Skin epidermis (tissue), 12 donors: ENCODE measurements at regions not wholly inside any gene's neighbourhood (a gene's known extent, or its start where the extent isn't known, plus 50 kb on each side); places are given as distances from the start of the nearest gene placed in this dataset.
"Not testable (repeated sequence)": the region's sequence is repeated elsewhere in the genome, so short reads cannot be mapped to it uniquely, and the experiment has no call there.

Experiments
- H3K27ac ChIP-seq, 21 experiments: fragments of 200-600 bp; sonication (generic) in 11 of 21; one replicate each; pipeline ENCODE4 v1.5.0; 2020; ENCODE audit warnings: mild to moderate bottlenecking in 3 of 21, inconsistent platforms in 2 of 21, moderate library complexity in 2 of 21
- H3K4me3 ChIP-seq, 7 experiments: fragments of 200-600 bp; sonication (generic) in 2 of 7; one replicate each; pipeline ENCODE4 v1.5.0; 2020; ENCODE audit warnings: inconsistent platforms in 2 of 7, mild to moderate bottlenecking in 2 of 7, moderate library complexity in 1 of 7

DNA sequence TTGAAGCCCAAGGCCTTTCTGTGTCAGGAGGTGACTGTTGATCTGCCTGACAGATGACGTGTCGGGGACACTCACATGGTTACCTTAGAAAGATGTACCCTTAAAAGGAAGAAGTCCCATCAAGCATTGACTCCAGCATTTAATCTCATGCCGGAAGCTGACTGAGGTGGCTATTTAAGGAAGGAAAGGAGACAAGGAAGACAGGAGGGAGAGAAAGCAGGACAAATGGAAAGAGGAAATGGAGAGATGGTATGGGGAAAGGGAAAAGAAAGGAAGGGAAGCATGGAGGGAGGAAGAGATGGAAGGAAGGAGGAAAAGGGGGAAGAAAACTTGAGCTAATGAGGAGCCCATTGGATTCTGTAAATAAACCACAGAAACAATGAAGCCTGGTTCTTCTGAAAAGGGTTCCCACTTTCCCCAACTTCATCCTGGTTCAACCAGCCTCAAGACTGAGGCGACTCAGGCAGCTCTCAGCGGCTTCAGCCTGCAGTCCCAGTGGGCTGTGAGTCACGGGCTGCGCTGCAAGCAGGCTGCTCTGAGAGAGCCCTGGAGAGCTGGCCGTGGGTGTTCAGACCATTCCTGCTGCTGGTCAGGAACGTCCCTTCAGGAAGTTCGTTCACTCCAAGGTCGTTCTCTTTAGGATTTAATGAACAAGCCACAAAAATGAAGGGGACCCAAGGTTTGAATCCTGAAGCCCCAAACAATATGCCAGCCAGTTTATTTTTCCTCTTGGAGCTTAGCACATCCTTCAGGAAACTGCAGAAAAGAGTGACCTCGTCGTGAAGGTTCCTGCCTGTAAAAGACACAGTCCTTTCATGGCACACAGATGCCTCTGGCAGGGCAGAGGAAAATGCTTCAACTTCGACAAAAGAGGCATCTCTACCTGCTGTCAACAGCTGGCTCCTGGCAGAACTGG lies 69.6 kb upstream of the THBS1 start:
- Histone ChIP-seq H3K27ac (peak overlapping the region in 2 of 21 experiments; percentile 0 to 15), H3K4me3 (no peak overlapping the region)

DNA sequence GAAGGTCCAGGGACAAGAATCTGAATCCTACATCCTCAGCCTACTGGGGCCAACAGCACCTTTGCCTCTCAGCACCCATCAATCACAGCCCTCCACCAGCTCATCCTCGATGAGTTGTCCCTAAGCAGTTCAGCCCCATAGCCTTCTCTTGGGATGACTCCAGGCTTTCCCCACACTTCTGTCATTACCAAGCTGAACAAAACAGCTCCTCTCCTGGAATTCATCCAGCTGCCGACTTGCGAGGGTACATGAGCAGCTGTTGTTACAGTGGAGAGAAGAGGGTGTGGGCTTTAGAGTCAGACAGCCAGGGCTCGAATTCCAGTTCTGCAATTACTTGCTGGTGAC lies 69.0 kb upstream of the THBS1 start:
- Histone ChIP-seq H3K4me3 (no peak overlapping the region), H3K27ac (peak overlapping the region in 2 of 21 experiments; percentile 0 to 15)

- H3K27ac ChIP-seq, result no peak overlapping the region
Measured at GRCh38 chr15:39512643-39513042, 68.2 kb upstream of the THBS1 start.

DNA sequence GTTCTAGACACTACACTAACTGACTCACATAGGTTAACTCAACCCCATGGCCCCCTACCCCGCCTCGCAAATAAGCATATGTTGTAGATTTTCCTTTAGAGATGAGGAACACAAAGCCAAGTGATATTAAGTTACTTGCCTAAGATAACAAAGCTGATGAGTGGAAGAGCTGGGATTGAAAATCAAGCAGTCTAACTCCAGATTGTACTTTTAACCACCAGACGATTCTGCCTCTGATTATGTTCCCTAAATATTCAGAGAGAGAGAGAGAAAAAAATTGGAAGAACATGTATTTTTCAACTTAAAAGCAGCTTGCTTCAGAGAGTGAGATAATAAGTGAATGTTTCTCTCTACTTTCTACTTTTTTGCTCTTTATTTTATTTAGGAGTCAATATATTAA lies 66.9 kb upstream of the THBS1 start:
- Histone ChIP-seq H3K27ac (no peak overlapping the region), H3K4me3 (no peak overlapping the region)

More at GRCh38 chr15:39512643-39513042, 68.2 kb upstream of the THBS1 start:
- H3K4me3 ChIP-seq, result no peak overlapping the region

GRCh38 chr15:39514933-39515332 lies 65.9 kb upstream of the THBS1 start:
- Histone ChIP-seq H3K4me3 (no peak overlapping the region), H3K27ac (no peak overlapping the region)

DNA sequence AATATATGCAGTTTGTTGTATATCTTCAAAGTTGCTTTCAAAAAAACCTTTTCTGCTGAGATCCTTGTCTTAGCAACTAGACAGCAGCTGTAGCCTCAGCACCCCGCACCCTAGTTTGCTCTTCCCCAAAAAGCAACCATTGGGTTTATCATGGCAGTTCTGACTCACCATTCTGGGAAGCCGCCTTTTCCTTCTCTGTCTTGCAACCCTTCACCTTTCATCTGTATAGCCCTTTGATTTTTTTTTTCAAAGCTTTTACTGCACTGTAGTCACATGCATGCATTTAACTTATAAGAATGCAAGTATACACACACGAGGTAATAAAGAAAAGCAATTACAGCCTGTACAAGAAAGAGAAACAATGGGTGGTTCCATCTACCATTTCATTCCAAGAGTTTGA lies 65.1 kb upstream of the THBS1 start:
- Histone ChIP-seq H3K27ac (no peak overlapping the region), H3K4me3 (no peak overlapping the region)

DNA sequence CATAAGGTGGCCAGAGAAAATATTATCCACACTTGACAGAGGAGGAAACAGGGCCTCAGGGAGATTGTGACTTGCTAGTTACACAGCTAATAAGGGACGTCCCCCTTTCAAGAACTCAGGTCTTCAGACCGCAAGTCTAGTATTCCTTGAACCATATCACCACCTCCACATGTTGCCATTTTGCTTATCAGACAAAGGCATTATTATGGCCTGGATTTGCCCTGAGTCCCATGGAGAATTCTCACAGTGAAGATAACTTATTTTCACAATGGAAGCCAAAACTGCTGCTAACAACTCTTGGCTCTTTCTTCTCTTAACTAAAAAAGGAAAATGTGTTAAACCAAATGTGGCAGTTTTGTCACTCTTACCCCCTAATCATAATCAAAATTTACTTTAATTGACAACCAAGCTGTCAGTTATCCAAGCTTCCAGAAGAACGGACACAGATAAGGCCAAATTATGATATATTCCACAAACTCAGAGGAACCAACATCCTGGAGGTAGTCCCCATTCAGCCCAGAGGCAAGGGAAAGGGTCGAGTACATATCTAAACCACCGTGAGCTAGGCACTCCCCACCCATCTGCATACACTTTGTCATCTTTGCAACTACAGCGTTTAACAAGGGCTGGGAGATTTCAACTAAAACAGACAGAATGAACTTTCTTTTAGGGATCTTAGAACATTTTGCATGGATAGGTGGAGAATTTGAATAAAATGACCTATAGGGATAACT lies 63.6 kb upstream of the THBS1 start:
- Histone ChIP-seq H3K4me3 (no peak overlapping the region), H3K27ac (no peak overlapping the region)

DNA sequence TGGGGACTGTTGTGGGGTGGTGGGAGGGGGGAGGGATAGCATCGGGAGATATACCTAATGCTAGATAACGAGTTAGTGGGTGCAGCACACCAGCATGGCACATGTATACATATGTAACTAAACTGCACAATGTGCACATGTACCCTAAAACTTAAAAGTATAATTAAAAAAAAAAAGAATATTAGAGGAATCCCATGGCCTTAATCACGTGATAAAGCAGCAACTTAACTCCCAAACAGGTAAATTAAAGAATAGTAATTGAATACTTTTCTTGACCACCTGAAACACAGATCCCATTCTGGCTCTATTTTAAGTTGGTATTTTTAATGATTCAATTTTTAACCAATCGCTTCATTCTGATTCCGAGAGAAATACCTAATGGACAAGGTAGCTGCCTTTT lies 56.9 kb upstream of the THBS1 start:
- not testable (repeated sequence) for H3K27ac ChIP-seq, H3K4me3 ChIP-seq

DNA sequence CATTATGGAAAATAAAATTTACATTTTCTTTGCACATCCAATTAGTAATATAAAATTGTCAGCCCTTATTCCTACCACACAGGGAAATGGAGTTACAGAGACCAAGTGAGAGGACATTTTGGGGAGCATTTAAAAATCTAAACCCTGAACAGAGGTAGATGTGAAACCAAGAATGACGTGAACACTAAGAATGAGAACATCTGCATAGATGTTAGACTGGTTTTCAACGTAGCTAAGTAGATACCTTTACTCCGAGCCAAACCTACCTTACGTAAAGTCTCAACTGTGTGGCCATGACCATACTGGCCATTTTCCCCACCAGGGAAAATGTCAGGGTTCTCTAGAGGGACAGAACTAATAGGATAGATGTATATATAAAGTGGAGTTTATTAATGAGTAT lies 51.4 kb upstream of the THBS1 start:
- H3K4me3 ChIP-seq, result no peak overlapping the region
- H3K27ac ChIP-seq, result no peak overlapping the region

GRCh38 chr15:39530480-39531342 lies 50.2 kb upstream of the THBS1 start:
- H3K4me3 ChIP-seq, result no peak overlapping the region
- peak overlapping the region in 1 of 21 experiments; percentile 46 for H3K27ac ChIP-seq
